Loucy (cell line): ENCODE measurements at regions not wholly inside any gene's neighbourhood (a gene's known extent, or its start where the extent isn't known, plus 50 kb on each side); places are given as distances from the start of the nearest gene placed in this dataset.
A peak's percentile ranks its signal among the peaks of the same experiment; 100 is the strongest.

ENCODE experiments used
- H2AFZ ChIP-seq: fragments of 200-600 bp; sonication (generic); 2 replicates; pipeline ENCODE4 v1.6.0; 2016; ENCODE audit warnings: antibody characterized with exemption, mild to moderate bottlenecking, low read length, moderate library complexity
- H3F3A ChIP-seq: fragments of 200-600 bp; 2 replicates; pipeline ENCODE4 v1.6.0; 2016; ENCODE audit warnings: antibody characterized with exemption, low read depth, mild to moderate bottlenecking
- H3K27me3 ChIP-seq: fragments of 200-600 bp; sonication (generic); 2 replicates; pipeline ENCODE4 v1.6.1; 2014; ENCODE audit warnings: low read length, mild to moderate bottlenecking; ENCODE audit not compliant: insufficient read depth, poor library complexity, severe bottlenecking
- H3K36me3 ChIP-seq: fragments of 200-600 bp; sonication (generic); 2 replicates; pipeline ENCODE4 v1.6.1; 2016; ENCODE audit warnings: low read length; ENCODE audit not compliant: insufficient read depth
- H3K4me1 ChIP-seq: fragments of 200-600 bp; sonication (generic); 2 replicates; pipeline ENCODE4 v1.5.1; 2014; ENCODE audit warnings: low read length, mild to moderate bottlenecking; ENCODE audit not compliant: insufficient read depth, poor library complexity, severe bottlenecking
- H3K4me2 ChIP-seq: fragments of 200-600 bp; sonication (generic); 2 replicates; pipeline ENCODE4 v1.6.0; 2014; ENCODE audit warnings: antibody characterized with exemption, low read length, low read depth, mild to moderate bottlenecking; ENCODE audit not compliant: poor library complexity, severe bottlenecking
- H3K4me3 ChIP-seq: fragments of 200-600 bp; sonication (generic); 2 replicates; pipeline ENCODE4 v1.5.1; 2014; ENCODE audit warnings: low read length, mild to moderate bottlenecking, mixed read lengths; ENCODE audit not compliant: poor library complexity, severe bottlenecking
- H3K79me2 ChIP-seq: fragments of 200-600 bp; sonication (generic); 2 replicates; pipeline ENCODE4 v1.6.1; 2014; ENCODE audit warnings: low read length; ENCODE audit not compliant: insufficient read depth
- H3K9ac ChIP-seq: fragments of 200-600 bp; sonication (generic); 2 replicates; pipeline ENCODE4 v1.6.0; 2014; ENCODE audit warnings: mild to moderate bottlenecking, low read depth, low read length, moderate library complexity; ENCODE audit not compliant: poor library complexity, severe bottlenecking
- H3K9me2 ChIP-seq: fragments of 200-600 bp; sonication (generic); replicated peaks from 2 replicates; pipeline ENCODE4 v1.6.1; 2016; ENCODE audit warnings: low read depth, low read length, mixed read lengths
- H3K9me3 ChIP-seq: fragments of 200-600 bp; sonication (generic); 2 replicates; pipeline ENCODE4 v1.6.1; 2014; ENCODE audit warnings: mild to moderate bottlenecking, antibody characterized with exemption, low read length, low read depth; ENCODE audit not compliant: insufficient read depth
- H4K20me1 ChIP-seq: fragments of 200-600 bp; sonication (generic); 2 replicates; pipeline ENCODE4 v1.6.0; 2014; ENCODE audit warnings: antibody characterized with exemption, low read length, mild to moderate bottlenecking; ENCODE audit not compliant: insufficient read depth, poor library complexity, severe bottlenecking
- CTCF ChIP-seq: fragments of 200-600 bp; sonication (generic); conservative IDR thresholded peaks from 2 replicates; pipeline ENCODE4 v1.5.1; 2014; ENCODE audit warnings: mild to moderate bottlenecking, antibody characterized with exemption, low read length
- EZH2phosphoT487 ChIP-seq: fragments of 200-600 bp; IDR thresholded peaks from 2 replicates; pipeline ENCODE4 v1.6.1; 2018; ENCODE audit warnings: antibody characterized with exemption, mild to moderate bottlenecking, moderate library complexity, borderline replicate concordance

GRCh38 chr11:37657645-37658044 is 1059.6 kb upstream of the RAG2 start:
- H3K27me3 ChIP-seq = no peaks in the 10 kb centered on the region
- no peaks in the 10 kb centered on the region for H3K9me2 ChIP-seq
- H3K9me3 ChIP-seq = no peaks in the 10 kb centered on the region
- no peaks in the 10 kb centered on the region for H3K4me1 ChIP-seq
- no peak overlapping the region for H3K4me3 ChIP-seq
- H3K79me2 ChIP-seq = no peaks in the 10 kb centered on the region
- H3F3A ChIP-seq = no peaks in the 10 kb centered on the region
- H2AFZ ChIP-seq = no peak overlapping the region
- no peak overlapping the region for H3K9ac ChIP-seq
- H3K4me2 ChIP-seq = no peak overlapping the region
- no peaks in the 10 kb centered on the region for H4K20me1 ChIP-seq
- no peaks in the 10 kb centered on the region for H3K36me3 ChIP-seq
- no peak for TF ChIP-seq EZH2phosphoT487
- TF ChIP-seq CTCF = 0 out of 2 replicates have a peak, but pooled peaks have one; percentile 27

DNA sequence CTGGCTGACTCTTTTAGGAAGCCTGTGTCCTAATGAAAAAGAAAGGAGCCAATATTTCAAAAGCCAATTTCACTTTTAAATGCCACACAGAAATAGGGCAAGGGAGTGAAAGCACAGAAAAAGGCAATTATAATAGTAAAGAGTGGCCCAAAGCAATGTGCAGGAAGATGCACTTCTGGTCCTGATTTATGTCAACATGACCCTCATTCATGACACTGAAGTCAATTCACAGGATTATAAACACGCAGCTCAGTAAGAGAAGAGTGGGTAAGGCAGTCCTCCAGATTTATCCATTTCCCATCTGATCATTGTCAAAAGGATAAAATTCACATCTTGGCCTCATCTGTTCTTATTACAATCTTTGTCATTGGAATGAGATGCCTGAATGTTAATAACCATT is 1049.7 kb upstream of the RAG2 start:
- Histone ChIP-seq H3K4me3 (no peak overlapping the region), H3K4me1 (no peaks in the 10 kb centered on the region), H4K20me1 (no peaks in the 10 kb centered on the region), H3K27me3 (no peaks in the 10 kb centered on the region), H3K9ac (no peak overlapping the region), H3K9me2 (no peaks in the 10 kb centered on the region), H3K9me3 (no peaks in the 10 kb centered on the region), H3K4me2 (no peak overlapping the region), H3K36me3 (no peaks in the 10 kb centered on the region), H2AFZ (no peak overlapping the region), H3F3A (no peaks in the 10 kb centered on the region), H3K79me2 (no peaks in the 10 kb centered on the region)
- TF ChIP-seq EZH2phosphoT487 = no peak
- no peak for TF ChIP-seq CTCF

DNA sequence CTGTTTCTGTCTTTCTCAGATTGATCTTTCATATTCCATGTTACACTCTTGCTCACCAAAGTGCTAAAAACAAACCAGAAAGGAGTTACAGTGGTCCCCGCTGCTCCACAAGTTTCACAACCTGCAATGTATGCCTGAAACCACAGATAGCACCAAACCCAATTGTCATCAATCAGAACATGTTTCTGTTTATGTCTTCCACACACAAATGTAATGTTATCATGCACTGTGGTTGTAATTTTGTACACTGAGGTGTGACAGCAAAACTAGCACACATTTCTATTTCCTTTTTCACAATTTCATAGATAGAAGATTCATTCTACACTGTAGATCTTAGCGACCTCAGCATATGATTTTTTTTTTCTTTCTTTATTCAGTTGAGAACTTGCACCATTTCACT is 1045.9 kb upstream of the RAG2 start:
- H3K4me1 ChIP-seq = no peaks in the 10 kb centered on the region
- H2AFZ ChIP-seq = no peak overlapping the region
- no peaks in the 10 kb centered on the region for H3F3A ChIP-seq
- no peaks in the 10 kb centered on the region for H3K27me3 ChIP-seq
- no peak overlapping the region for H3K4me2 ChIP-seq
- H3K4me3 ChIP-seq = no peak overlapping the region
- H3K79me2 ChIP-seq = no peaks in the 10 kb centered on the region
- no peaks in the 10 kb centered on the region for H3K9me3 ChIP-seq
- TF ChIP-seq CTCF = no peak
- no peak for TF ChIP-seq EZH2phosphoT487
- no peaks in the 10 kb centered on the region for H4K20me1 ChIP-seq
- H3K9me2 ChIP-seq = no peaks in the 10 kb centered on the region
- no peak overlapping the region for H3K9ac ChIP-seq
- H3K36me3 ChIP-seq = no peaks in the 10 kb centered on the region
